ENCODE measurements at regions not wholly inside any gene's neighbourhood (a gene's known extent, or its start where the extent isn't known, plus 50 kb on each side); places are given as distances from the start of the nearest gene placed in this dataset.

GRCh38 chr2:37590119-37590571 is 81.3 kb downstream of the CDC42EP3 start:
- Histone ChIP-seq H3K9me3 (replicated peaks in 1 of 11) (peaks cover 18 to 22% (median 19%) of the 10 kb centered on the region in 11 experiments), H3K36me3 (no peaks in the 10 kb centered on the region), H4K20me1 (no peaks in the 10 kb centered on the region), H3K4me2 (peak overlapping the region in 8 of 11 experiments; percentile 2 to 64 (median 28); a peak in 10 of 22 replicates), H3K27me3 (no peaks in the 10 kb centered on the region), H3K4me3 (no peak overlapping the region), H3K9ac (no peak overlapping the region), H3K4me1 (peaks cover 0 to 68% (median 28%) of the 10 kb centered on the region in 10 experiments; a peak in 14 of 20 replicates), H3K27ac (no peak overlapping the region)
- TF ChIP-seq Cebpa-rat (IDR thresholded peaks at IDR 0.05) = no peak
